OCI-LY7 (cell line): ENCODE measurements at regions not wholly inside any gene's neighbourhood (a gene's known extent, or its start where the extent isn't known, plus 50 kb on each side); places are given as distances from the start of the nearest gene placed in this dataset.

ENCODE experiments used
- BruUV-seq: library from RNA; stranded (reverse); fragments of 400-500 nt; replicated peaks from 2 replicates; lab custom pipeline; 2021; lab: Mats Ljungman, UMichigan
- CTCF ChIA-PET: fragments of 300-600 bp; sonication (Branson Sonifier 250); formaldehyde crosslinking; loops from one replicate; lab custom pipeline; 2022; ENCODE audit warnings: antibody characterized with exemption; ENCODE audit not compliant: unreplicated experiment; lab: Charles Lee
- POLR2A ChIA-PET: fragments of 300-600 bp; sonication (Branson Sonifier 250); formaldehyde crosslinking; loops from one replicate; lab custom pipeline; 2022; ENCODE audit warnings: antibody characterized with exemption; lab: Charles Lee
- DNase-seq: peaks from one replicate; pipeline ENCODE4 v3.0.0-alpha.2; 2015; ENCODE audit warnings: low spot score
- H2AFZ ChIP-seq: fragments of 200-600 bp; sonication (generic), shearing (Covaris generic); 2 replicates; pipeline ENCODE4 v1.6.1; 2014; ENCODE audit warnings: mild to moderate bottlenecking, antibody characterized with exemption, low read length, moderate library complexity
- H3K27ac ChIP-seq: fragments of 200-600 bp; sonication (generic); 2 replicates; pipeline ENCODE4 v1.5.1; 2014; ENCODE audit warnings: mixed run types, low read depth, mild to moderate bottlenecking, moderate library complexity, low read length, inconsistent platforms; ENCODE audit not compliant: poor library complexity, severe bottlenecking
- H3K36me3 ChIP-seq: fragments of 200-600 bp; sonication (generic); 2 replicates; pipeline ENCODE4 v1.6.1; 2014; ENCODE audit warnings: mild to moderate bottlenecking, antibody characterized with exemption, low read length, moderate library complexity, mixed read lengths; ENCODE audit not compliant: insufficient read depth
- H3K4me1 ChIP-seq: fragments of 200-600 bp; sonication (generic); 2 replicates; pipeline ENCODE4 v1.5.1; 2014; ENCODE audit warnings: mild to moderate bottlenecking, low read length; ENCODE audit not compliant: insufficient read depth, poor library complexity, severe bottlenecking
- H3K4me2 ChIP-seq: fragments of 200-600 bp; sonication (generic); 2 replicates; pipeline ENCODE4 v1.6.1; 2014; ENCODE audit warnings: mild to moderate bottlenecking, low read length
- H3K4me3 ChIP-seq: fragments of 200-600 bp; sonication (generic); 2 replicates; pipeline ENCODE4 v1.5.1; 2014; ENCODE audit warnings: mild to moderate bottlenecking, low read depth, low read length; ENCODE audit not compliant: poor library complexity, severe bottlenecking
- H3K79me2 ChIP-seq: fragments of 200-600 bp; sonication (generic); 2 replicates; pipeline ENCODE4 v1.6.1; 2016; ENCODE audit warnings: low read depth, mild to moderate bottlenecking, low read length, moderate library complexity, mixed read lengths; ENCODE audit not compliant: insufficient read depth
- H3K9me2 ChIP-seq: fragments of 200-600 bp; sonication (generic); 2 replicates; pipeline ENCODE4 v1.6.1; 2016; ENCODE audit warnings: mild to moderate bottlenecking, low read length, mixed read lengths; ENCODE audit not compliant: insufficient read depth
- H3K9me3 ChIP-seq: fragments of 200-600 bp; sonication (generic); 2 replicates; pipeline ENCODE4 v1.6.1; 2014; ENCODE audit warnings: mild to moderate bottlenecking, mixed run types, low read length, mixed read lengths
- H4K20me1 ChIP-seq: fragments of 200-600 bp; sonication (generic); 2 replicates; pipeline ENCODE4 v1.6.1; 2014; ENCODE audit warnings: mild to moderate bottlenecking, antibody characterized with exemption, low read length, moderate library complexity, mixed read lengths; ENCODE audit not compliant: insufficient read depth
- CTCF ChIP-seq: fragments of 200-600 bp; sonication (generic); conservative IDR thresholded peaks from 2 replicates; pipeline ENCODE4 v1.5.1; 2014; ENCODE audit warnings: mild to moderate bottlenecking, antibody characterized with exemption, low read length, moderate library complexity, mixed read lengths
- EZH2phosphoT487 ChIP-seq: fragments of 200-600 bp; sonication (generic); IDR thresholded peaks from 2 replicates; pipeline ENCODE4 v1.6.1; 2018; ENCODE audit warnings: low read depth, borderline replicate concordance, mild to moderate bottlenecking, mixed run types, antibody characterized with exemption, low read length, moderate library complexity, mixed read lengths
- intact Hi-C: fragments of 100-400 bp; cut with micrococcal nuclease; formaldehyde crosslinking; loops from one replicate; pipeline ENCODE4 v1.10.0; 2022; ENCODE audit not compliant: unreplicated experiment

DNA sequence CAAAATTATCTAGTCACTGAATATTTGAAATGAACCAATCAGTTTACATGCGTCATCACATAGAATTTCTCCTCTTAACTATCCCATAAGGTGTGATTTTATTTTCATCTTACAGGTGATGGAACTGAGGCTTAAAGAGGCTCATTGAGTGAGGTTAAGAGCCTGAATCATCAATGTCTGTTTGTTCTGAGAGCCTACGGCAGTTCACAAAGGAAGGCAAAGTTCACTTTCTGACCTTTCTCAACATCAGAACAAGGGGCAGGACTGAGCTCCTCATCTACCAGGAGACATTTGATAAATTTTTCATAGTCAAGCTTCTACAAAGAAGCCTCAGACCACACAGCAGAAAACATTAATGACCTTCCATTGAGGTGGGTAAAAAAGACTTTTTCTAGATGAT is 54.9 kb upstream of the OLIG3 start:
- Histone ChIP-seq H3K79me2 (no peaks in the 10 kb centered on the region), H3K9me2 (no peaks in the 10 kb centered on the region), H3K9me3 (no peaks in the 10 kb centered on the region), H4K20me1 (no peaks in the 10 kb centered on the region), H3K4me3 (no peak overlapping the region), H3K27ac (no peak overlapping the region), H2AFZ (no peak overlapping the region), H3K4me1 (no peaks in the 10 kb centered on the region), H3K4me2 (no peak overlapping the region), H3K36me3 (no peaks in the 10 kb centered on the region)
- ChIA-PET CTCF (no interaction called here), POLR2A (no interaction called here)
- no peak for DNase-seq
- no TSS peak for BruUV-seq
- intact Hi-C loops = no loop called here
- TF ChIP-seq CTCF (no peak), EZH2phosphoT487 (no peak)

DNA sequence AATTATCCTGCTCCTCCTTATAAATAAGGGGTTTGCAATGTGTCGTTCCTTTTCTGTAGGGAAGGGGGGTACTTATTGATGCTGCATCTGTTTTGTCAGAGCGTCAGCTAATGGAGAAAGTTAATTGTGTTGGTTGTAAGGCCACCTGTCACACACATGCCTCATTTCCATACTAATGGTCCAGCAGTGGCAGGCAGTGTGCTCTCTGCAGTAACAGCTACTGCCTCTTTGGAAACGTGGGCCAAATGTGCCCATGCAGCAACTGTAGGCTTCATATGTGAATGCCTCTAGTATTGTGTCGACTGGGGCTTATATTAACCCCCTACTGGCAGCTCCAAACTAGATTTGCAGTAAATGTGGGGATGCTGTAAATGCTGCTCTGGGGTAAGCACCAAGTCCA is 56.3 kb upstream of the OLIG3 start:
- no peaks in the 10 kb centered on the region for H3K4me1 ChIP-seq
- no peak overlapping the region for H3K27ac ChIP-seq
- no peak for DNase-seq
- TF ChIP-seq EZH2phosphoT487 = no peak
- no peak for TF ChIP-seq CTCF
- no peak overlapping the region for H3K4me3 ChIP-seq
- ChIA-PET POLR2A (interaction anchor here (0.7 kb wide), 1 partner anchor 9 kb away, joined by 3 read pairs; no protein-coding TSS in a partner anchor), CTCF (no interaction called here)
- no peak overlapping the region for H2AFZ ChIP-seq
- H4K20me1 ChIP-seq = no peaks in the 10 kb centered on the region
- H3K4me2 ChIP-seq = no peak overlapping the region
- no peaks in the 10 kb centered on the region for H3K9me2 ChIP-seq
- intact Hi-C loops = no loop called here
- no peaks in the 10 kb centered on the region for H3K36me3 ChIP-seq
- H3K79me2 ChIP-seq = no peaks in the 10 kb centered on the region
- H3K9me3 ChIP-seq = no peaks in the 10 kb centered on the region
- no TSS peak for BruUV-seq

GRCh38 chr6:137552146-137552545 is 58.0 kb upstream of the OLIG3 start:
- Histone ChIP-seq H3K4me1 (no peaks in the 10 kb centered on the region), H3K4me3 (no peak overlapping the region), H3K36me3 (no peaks in the 10 kb centered on the region), H3K79me2 (no peaks in the 10 kb centered on the region), H3K9me3 (no peaks in the 10 kb centered on the region), H2AFZ (no peak overlapping the region), H3K4me2 (no peak overlapping the region), H4K20me1 (no peaks in the 10 kb centered on the region), H3K9me2 (no peaks in the 10 kb centered on the region), H3K27ac (no peak overlapping the region)
- TF ChIP-seq CTCF (no peak), EZH2phosphoT487 (no peak)
- intact Hi-C loops = no loop called here
- ChIA-PET CTCF (no interaction called here), POLR2A (interaction anchor here (0.6 to 1.1 kb wide), 2 partner anchors 18 to 38 kb away, joined by 3 to 4 read pairs; no protein-coding TSS in a partner anchor)
- no peak for DNase-seq
- BruUV-seq = no TSS peak
